NCI-H187 (cell line): ENCODE measurements at regions not wholly inside any gene's neighbourhood (a gene's known extent, or its start where the extent isn't known, plus 50 kb on each side); places are given as distances from the start of the nearest gene placed in this dataset.
A peak's percentile ranks its signal among the peaks of the same experiment; 100 is the strongest.

ENCODE experiments used
- DNase-seq, 2 experiments: peaks; one replicate each; lab custom pipeline; 2025; lab: John Stamatoyannopoulos, UW

DNA sequence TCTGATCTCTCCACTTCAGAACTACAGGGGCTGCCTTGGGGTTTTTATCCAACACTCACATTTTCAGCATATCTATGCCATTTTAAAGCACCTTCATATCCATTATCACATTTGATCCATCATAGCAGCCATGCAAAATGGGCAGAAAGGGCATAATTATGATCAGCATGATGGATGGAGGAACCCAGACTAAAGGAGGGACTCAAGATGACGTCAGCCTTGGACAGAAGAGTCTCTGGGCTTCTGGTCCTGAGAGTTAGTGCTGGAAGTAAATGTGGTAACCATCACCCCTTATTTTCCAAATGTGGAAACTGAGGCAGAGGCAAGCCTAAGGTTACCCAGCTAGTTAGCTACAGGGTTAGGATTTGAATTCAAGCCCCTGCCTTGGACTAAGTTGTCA, 273.1 kb downstream of the DRD1 start:
- DNase-seq: no peak

DNA sequence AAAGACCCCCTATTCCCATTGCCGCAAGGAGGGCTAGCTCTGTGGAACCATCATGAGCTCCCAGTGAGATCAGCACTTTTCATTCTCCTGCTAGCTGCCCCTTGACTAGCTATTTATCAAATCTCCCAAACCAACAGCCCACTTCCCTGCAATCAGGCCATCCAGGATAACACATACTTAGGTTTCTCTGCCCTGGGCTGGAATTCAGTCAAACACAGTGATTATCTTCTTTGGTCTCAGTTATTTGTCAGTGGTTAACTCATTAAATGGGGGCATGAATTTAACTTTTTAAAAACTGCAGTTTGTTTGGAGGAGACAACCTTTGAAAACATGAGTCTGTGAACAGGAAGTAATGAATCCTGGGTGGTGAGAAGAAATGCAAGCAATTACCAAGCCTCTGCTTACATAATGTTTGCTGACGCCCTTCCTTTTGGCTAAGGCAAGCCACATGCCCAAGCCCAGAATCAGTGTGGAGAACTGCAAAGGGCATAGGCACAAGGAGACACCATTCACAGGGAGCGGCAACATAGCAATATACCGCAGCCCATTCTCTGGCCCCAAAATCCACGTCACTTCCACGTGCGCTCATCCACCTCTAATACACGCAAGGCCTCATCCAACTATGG, 275.0 kb downstream of the DRD1 start:
- DNase-seq: no peak

DNA sequence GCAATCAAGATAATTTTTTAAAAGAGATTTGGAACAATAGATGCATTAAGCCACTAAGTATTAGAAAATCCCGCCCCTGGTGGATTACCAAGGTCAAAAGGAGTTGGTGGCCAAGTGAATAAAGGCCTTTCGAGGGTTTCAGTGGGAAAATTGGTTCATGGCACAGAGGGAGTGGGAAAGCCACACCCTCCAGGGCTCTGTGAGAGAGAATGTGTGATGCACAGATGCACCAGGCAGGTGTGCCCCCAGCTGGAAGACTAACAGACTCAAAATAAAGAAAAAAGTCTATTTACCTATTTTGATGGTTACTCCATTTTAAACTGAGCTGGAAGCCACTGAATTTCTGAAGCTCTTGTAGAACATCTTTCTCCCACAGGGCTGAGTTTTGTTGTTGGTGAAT, 278.0 kb downstream of the DRD1 start:
- no peak for DNase-seq

DNA sequence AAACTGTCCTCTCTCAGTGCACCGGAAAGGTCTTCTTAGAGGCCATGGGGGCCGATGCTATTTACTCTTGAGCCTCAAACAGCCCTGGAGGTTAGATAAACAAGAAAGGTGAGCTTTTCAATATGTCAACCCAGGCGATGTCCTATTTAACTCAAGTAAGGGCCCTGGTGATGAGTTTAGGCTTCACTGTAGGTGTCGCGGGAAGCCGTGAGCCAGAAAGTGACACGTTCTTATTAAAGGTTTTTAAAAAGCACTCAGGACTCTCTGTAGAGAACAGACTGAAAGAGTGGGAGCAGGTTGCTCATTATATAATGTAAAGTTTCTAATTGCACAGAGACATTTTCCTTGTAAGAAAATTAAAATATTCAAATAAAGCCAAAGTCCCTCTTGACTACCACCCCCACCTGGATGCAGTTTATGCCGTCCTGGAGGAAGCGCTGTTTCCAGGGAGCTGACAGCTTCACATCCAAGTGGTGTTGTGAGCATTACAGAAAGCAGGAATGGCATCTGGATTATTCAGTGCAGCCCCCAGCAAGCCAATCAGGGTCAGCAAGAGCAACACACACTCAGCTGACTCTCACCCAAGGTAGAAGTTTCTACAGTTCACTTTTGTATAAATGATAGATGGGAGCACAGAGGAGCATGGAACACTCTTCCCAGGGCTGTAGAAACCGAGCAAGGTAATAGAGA, 280.3 kb downstream of the DRD1 start:
- no peak for DNase-seq

DNA sequence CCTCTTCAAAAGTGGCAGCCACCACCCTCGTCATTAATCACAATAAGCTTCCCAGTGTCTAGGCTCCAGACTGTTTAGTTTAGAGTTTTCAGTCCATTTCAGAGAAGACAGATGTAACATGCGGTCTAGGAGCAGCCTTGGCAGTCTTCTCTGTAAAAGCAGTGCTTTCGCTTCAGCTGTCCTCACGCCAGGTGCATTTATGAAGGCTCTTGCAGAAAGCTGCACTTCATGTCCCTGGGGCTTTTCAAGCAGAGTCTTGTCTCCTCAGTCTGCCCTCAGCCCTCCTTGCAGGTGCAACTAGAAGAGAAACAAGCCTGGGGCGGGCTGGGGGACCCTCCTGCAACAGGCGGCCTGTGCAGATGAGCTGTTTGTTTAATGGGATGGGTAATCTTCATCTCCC, 281.9 kb downstream of the DRD1 start:
- DNase-seq: peak; percentile 93 to 95

DNA sequence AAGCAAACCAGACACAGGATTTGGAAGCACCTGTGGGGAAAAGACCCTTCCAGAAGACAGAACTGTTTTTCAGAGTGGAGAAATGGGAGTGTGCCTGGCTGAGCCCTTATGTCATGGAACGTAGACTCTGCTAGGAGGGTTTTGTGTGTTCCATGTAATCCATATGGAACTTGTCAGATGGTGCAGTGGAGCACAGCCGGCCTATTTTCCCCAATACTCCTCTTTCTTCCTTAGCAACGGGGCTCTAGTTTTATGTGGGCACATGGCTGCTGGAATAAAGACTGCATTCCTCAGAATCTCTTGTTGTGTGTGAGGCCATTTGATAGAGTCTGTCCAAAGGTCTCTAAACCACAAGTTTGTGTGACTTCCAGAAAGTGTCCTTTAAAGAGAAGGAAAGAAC, 284.0 kb downstream of the DRD1 start:
- DNase-seq: no peak

DNA sequence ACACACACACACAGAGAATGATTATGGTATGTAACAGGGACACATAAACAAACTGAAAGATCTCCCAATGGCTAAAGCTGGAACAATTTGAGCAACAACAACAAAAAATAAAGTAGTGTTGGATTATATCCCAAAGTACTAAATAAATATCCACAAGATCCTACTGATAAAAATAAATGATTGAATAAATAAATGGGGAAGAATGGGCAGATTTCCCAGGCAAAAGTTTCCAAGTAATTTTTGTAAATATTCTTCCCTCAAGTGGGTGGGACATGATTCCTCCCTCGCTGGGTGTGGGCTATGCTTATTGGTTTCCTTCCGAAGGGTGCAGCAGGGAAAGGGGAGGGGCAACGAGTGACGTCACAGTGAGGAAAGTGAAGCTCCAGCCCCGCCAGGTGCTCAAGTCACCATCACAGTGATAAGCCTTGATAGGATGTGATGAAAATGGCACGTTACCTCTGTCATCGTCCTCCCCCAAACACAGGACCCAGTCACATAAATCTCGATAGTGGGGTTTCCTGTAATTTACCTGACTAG, 295.3 kb downstream of the DRD1 start:
- DNase-seq: no peak

DNA sequence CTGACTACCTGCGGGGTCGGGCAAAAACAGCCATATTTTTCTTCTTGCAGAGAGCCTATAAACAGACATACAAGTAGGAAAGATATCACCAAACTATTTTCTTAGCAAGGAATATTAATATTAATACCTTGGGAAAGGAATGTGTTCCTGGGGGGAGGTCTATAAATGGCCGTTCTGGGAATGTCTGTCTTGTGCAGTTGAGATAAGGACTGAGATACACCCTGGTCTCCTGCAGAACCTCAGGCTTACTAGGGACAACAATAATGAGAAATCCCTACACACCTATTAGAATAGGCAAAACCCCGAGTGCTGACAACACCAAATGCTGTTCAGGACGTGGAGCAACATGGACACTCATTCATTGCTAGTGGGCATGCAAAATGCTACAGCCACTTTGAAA, 297.2 kb downstream of the DRD1 start:
- no peak for DNase-seq

DNA sequence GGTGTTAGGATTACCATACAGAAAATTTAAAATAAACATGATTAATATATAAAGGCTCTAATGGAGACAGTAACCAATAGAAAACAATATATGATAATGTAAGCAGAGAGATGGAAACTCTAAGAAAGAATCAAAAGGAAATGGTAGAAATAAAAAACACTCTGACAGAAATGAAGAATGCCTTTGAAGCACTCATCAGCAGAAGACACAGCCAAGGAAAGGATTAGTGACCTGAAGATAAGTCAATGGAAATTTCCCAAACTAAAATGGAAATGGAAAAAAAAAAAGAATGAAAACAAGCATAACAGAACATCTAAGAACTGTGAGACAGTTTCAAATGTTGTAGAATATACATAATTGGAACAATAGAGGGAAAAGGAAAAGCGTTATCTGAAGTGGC, 302.6 kb downstream of the DRD1 start:
- DNase-seq: no peak

DNA sequence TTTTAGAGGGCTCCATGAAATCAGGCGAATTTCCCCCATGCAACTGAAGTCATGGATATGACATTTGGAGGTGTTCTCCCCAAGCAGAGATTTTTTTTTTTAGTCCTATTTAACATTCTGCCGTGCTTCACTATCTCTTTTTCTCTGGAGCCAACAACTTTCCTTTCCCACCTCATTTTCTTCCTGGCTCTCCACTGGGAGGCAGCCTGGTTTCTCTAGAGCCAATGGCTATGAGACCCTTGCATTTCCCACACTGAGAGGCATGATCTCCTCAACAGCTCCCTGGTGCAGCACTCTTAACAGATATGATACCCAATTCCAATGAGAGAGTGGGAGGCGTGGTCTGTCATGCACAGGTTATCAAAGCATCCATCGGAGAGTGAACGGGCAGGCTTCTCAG, 310.8 kb downstream of the DRD1 start:
- no peak for DNase-seq

DNA sequence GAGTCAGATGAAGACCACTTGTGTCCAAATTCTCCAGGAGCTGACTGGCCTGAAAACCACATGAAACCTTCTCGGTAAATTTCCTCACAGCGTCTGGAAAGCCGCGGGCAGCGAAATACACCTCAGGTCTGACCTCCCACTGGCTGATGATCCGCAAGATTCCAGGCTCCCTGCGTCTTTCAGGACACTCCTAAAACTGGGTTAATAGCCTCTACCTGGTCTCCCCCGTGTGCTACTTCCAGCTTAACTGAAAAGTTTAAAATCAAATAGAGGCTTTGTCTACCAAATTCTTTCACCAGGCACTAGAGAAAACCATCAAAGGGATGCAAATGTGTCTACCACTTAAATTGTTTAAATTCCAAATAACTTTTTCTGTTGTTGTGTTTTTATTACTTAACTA, 312.6 kb downstream of the DRD1 start:
- no peak for DNase-seq

DNA sequence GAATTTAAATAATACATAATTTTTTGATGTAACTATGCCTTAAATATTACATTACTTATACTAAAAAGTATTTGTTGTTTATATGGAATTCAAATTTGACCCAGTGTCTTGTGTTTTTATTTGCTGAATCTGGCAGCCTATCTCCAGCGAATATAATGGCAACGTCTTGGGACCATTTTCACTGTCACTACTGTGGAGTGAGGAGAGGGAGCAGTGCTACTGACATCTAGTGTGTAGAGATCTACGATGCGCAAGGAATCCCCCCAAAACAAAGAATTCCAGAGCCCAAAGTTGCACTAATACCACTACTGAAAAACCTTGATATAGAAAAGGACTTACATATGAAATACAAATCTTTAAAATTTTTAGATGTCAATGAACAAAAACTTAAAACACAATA, 314.4 kb downstream of the DRD1 start:
- no peak for DNase-seq

DNA sequence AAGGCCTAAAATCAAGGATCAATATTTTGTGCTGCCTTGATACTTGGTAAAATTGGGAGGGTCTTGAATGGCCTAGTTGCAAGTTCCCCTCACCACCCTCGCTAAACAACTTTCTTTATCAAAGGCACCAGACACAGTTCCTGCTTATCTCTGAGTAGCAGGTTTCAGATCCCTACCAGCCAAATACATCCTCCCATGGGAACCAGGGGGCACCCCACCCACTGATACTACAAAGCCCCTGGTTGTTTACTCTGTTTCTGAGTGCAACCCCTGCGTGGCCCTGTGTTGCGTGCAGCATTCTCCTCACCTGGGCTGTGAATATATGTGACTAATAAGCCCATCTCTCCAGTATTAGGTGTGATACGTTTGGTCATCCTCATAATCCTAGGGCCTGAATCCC, 314.9 kb downstream of the DRD1 start:
- no peak for DNase-seq

DNA sequence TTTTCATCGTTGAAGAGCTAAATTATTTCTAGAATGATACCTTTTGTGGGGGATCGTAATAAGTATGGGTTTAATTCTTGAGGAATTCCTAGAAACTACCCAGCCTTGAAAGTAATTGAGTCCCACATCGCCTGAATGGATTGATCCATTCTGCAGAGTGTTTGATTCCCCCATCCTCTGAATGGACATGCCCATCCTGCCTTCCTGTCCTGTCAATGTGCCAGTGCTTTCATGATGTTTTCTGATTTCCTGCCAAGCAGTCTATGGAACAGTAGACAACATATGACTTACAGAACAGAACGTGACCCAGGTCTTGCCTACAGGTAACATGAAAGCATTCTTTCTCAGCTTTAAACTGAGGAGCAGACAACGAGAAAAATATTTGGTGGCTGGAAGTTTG, 319.2 kb downstream of the DRD1 start:
- no peak for DNase-seq

DNA sequence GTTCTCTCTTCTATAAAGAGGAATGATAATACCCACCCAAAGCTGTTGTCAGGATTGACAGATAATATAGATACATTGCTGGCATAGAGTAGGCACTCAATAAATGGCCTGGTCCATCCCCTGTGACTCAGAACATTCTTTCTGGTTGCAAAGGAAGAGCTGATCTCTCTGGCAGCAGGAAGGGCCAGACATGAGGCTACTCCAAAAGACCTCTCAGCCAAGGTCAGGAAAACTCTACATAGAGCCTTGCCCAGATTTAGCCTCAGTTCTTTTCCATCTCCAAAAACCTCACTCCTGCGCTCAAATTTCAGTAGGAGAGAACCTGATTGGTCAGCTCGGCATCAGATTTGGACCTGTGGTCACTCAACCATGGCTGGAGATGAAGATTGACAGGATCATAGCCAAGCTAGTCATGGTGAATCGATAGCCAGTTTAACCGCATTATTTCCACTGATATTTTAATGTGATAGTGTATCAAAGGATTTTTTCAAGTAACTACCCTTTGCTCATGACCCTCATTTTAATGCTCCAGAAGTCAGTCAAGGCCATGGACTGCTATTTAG, 319.6 kb downstream of the DRD1 start:
- DNase-seq: no peak

DNA sequence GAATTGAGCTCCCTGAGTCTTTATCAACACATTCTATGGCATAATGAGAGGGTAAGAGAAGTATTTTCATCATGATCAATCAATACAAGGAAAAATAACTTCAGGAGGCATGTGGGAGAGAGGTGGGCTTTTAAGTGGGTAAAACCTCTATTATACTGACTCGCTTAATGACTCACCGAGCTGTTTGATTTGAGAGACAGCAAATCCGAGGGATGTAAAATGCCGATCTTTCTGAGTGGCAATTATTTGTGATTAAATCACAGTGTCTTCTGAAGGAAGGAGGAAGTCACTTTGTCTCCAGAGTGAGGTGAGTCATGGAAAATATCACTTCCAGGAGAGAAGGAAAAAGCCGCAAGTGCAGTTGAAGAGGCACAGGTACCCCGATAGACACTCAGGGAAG, 320.4 kb downstream of the DRD1 start:
- no peak for DNase-seq

DNA sequence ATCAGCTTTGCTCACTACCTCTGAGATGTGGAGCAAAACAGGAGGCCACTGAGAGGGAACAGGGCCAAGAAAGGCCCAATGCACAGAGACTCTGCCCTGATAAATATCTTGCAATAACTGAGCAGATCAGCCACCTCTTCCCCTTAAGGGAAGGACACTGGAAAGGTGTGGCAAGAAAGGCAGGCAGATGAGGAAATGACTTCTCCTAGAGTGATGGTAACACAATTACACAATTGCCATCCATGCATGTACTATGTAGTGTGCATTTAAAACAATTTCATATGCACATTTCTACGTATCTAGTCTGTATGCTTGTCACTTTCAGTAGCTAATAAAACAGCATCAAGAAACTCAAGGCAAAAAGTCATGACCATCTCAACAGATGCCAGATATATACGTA, 322.5 kb downstream of the DRD1 start:
- no peak for DNase-seq

DNA sequence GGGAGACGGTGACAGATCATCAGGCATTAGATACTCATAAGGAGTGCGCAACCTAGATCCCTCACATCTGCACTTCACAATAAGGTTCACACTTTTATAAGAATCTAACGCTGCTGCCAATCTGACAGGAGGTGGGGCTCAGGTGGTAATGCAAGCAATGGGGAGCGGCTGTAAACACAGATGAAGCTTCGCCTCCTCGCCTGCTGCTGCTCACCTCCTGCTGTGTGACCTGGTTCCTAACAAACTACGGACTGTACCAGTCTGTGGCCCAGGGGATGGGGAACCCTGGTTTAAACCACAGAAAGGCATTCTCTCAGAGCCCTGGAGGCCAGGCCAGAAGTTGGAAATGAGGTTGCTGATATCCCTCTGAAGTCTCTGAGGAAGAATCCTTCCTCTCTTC, 323.6 kb downstream of the DRD1 start:
- DNase-seq: no peak

DNA sequence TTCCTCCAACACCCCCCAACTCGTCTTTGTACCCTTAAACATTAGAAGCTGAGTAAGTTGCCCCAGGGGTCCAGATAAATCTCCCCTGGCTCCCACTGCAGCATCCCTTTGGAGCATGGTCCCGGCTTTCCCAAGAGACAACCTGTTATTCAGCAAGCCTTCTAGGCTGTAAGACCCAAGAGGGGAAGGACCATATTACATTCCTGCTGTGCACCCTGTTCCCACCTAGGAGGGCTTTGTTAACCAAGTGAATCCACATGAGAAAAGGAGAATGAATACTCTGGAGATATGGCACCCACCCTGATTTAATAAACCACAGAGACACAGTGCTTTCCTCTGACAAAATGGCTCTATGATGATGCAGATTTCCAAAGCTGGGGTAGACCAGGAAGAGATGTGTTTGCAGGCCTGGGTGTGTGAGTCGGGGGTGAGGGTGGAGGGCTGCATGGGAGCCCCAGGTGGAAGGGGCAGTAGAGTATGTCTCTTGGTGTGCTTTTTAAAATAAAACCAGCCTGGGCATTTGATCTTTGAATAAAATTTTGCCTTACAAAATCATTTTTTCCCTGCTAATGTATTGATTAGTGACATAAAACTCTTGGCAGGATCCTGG, 325.2 kb downstream of the DRD1 start:
- no peak for DNase-seq

DNA sequence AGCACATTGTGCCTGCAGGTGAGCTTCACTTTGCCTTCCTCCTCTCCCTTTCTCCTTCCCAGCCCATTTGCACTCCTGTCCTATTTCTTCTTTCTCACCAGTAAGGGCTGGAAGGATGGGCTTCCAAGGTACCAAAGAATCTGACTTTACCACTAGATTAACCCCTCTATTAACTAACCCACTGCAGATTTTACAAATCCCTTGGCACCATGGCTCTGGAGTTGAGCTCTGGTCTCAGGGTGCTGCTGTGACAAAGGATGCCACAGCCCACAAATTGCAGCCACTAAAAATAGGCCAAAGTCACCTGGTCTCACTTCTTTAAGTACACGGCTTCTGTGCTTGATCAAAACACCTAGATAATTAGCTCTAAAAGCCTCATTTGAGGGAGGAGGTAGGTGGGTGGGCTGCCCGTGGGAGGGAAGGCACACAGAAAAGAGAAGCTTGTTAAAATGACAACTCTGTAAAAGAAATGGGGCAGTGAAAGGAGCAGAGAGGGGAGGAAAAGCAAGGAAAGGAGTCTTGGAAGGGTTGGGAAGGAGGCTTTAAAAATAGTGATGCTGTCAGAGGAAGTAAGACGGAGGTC, 327.4 kb downstream of the DRD1 start:
- no peak for DNase-seq

DNA sequence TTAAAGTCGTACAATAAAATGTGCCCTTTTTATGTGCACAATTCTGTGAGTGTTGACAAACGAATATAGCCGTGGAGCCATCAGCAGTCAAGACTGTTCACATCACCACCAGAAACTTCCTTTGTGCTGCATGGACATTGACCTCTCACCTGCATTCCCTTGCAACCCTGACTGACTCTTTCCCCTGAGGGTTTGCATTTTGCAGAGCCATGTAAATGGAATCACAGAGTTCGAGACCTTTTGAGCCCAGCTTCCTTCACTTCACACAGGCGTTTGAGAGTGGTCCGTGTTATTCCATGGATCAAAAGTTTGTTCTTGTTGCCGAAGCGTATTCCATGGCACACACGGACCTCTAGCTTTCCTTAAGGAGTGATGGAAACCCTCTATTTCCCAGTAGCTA, 328.2 kb downstream of the DRD1 start:
- DNase-seq: no peak

DNA sequence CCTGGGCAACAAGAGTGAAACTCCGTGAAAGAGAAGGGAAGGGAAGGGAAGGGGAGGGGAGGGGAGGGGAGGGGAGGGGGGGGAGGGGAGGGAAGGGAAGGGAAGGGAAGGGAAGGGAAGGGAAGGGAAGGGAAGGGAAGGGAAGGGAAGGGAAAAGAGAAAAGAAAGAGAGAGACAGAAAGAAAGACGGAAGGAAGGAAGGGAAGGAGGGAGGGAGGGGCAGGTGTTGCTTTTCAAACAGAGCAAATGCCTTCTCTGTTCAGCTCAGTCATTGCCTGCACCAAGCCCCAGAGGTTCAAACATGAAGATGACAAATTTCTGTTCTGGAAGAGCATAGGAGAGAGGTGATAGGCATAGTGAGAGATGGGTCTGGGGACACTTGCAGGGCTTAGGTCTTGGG, 330.0 kb downstream of the DRD1 start:
- DNase-seq: no peak
